ENCODE measurements at regions not wholly inside any gene's neighbourhood (a gene's known extent, or its start where the extent isn't known, plus 50 kb on each side); places are given as distances from the start of the nearest gene placed in this dataset.

GRCh38 chr1:214837376-214837775, 234.4 kb downstream of the CENPF start:
- no peaks in the 10 kb centered on the region for H3K36me3 ChIP-seq (replicated peaks in 1 of 2; ENCODE audit: control insufficient read depth in 1 of 2, insufficient read depth in 2 of 2, low read length in 2 of 2)
- H3K4me3 ChIP-seq (replicated peaks in 1 of 3; ENCODE audit: insufficient read depth in 1 of 3, low read depth in 2 of 3, low read length in 3 of 3): no peak overlapping the region
- ATAC-seq: no peak
- WGBS (ENCODE audit: low lambda C conversion rate): 4% methylated on average over 2 of the region's 2 CpGs
- peaks cover 0 to 2% of the 10 kb centered on the region in 2 experiments; a peak in 1 of 5 replicates for H3K27me3 ChIP-seq (ENCODE audit: control insufficient read depth in 1 of 2, insufficient read depth in 2 of 2, low read length in 2 of 2)
- H2AFZ ChIP-seq (ENCODE audit: low read length): no peak overlapping the region
- FAIRE-seq: no peak
- intact Hi-C loops (cut with micrococcal nuclease; ENCODE audit: unreplicated experiment): loop anchor here (10.0 kb wide), 1 partner anchor 163 kb away; no protein-coding TSS in a partner anchor
- in situ Hi-C loops (cut with HindIII; ENCODE audit: extremely low pct_ligation_motif_present, low pct_unique_long_range_greater_than_20kb): loop anchor here (10.0 kb wide), 1 partner anchor 163 kb away; no protein-coding TSS in a partner anchor
- no peaks in the 10 kb centered on the region for H4K20me1 ChIP-seq (ENCODE audit: insufficient read depth, low read length)
- BruUV-seq (replicated peaks): no TSS peak
- CTCF ChIA-PET (ENCODE audit: low intra/inter-chr PET ratio, low total read pairs): no interaction called here
- H3K27ac ChIP-seq (ENCODE audit: extremely low read length, insufficient read depth, low read length): no peak overlapping the region
- POLR2A ChIA-PET: no interaction called here
- TF ChIP-seq SIN3A (IDR thresholded peaks at IDR 0.05; ENCODE audit: borderline replicate concordance, low read depth, low read length): no peak
- no peak for TF ChIP-seq MLX (CRISPR knock-in tag; IDR thresholded peaks at IDR 0.05)
- no peak for TF ChIP-seq HMG20A (CRISPR knock-in tag; IDR thresholded peaks at IDR 0.05; ENCODE audit: borderline replicate concordance)
- no peak for TF ChIP-seq HOXA7 (CRISPR knock-in tag; IDR thresholded peaks at IDR 0.05)
- no peak for TF ChIP-seq ZNF776 (CRISPR knock-in tag; IDR thresholded peaks at IDR 0.05)
- TF ChIP-seq KAT7 (CRISPR knock-in tag; IDR thresholded peaks at IDR 0.05; ENCODE audit: borderline replicate concordance): no peak
- TF ChIP-seq KDM3A (CRISPR knock-in tag; IDR thresholded peaks at IDR 0.05; ENCODE audit: low read depth): no peak
- no peak for TF ChIP-seq ETV6 (CRISPR knock-in tag; conservative IDR thresholded peaks at IDR 0.05)
- TF ChIP-seq FOXA3 (CRISPR knock-in tag; IDR thresholded peaks at IDR 0.05): no peak
- no peak for TF ChIP-seq KLF13 (CRISPR knock-in tag; IDR thresholded peaks at IDR 0.05)
- no peak for TF ChIP-seq ZNF264 (CRISPR knock-in tag; IDR thresholded peaks at IDR 0.05)
- TF ChIP-seq, protein P1, sequence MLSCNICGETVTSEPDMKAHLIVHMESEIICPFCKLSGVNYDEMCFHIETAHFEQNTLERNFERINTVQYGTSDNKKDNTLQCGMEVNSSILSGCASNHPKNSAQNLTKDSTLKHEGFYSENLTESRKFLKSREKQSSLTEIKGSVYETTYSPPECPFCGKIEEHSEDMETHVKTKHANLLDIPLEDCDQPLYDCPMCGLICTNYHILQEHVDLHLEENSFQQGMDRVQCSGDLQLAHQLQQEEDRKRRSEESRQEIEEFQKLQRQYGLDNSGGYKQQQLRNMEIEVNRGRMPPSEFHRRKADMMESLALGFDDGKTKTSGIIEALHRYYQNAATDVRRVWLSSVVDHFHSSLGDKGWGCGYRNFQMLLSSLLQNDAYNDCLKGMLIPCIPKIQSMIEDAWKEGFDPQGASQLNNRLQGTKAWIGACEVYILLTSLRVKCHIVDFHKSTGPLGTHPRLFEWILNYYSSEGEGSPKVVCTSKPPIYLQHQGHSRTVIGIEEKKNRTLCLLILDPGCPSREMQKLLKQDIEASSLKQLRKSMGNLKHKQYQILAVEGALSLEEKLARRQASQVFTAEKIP (CRISPR knock-in tag; IDR thresholded peaks at IDR 0.05; ENCODE audit: borderline replicate concordance): no peak
- TF ChIP-seq GTF2F1 (IDR thresholded peaks at IDR 0.05; ENCODE audit: low read length): no peak
- no peak for TF ChIP-seq ZNF775 (CRISPR knock-in tag; IDR thresholded peaks at IDR 0.05; ENCODE audit: borderline replicate concordance)
- peaks cover 14% of the 10 kb centered on the region for H3K4me1 ChIP-seq (ENCODE audit: insufficient read depth, low read length)
- no peak overlapping the region for H3K4me2 ChIP-seq (ENCODE audit: low read depth, low read length)
- no peak for DNase-seq (ENCODE audit: low spot score)
- no peak overlapping the region for H3K9ac ChIP-seq (ENCODE audit: insufficient read depth, low read depth, low read length)
- no peaks in the 10 kb centered on the region for H3K9me3 ChIP-seq (ENCODE audit: low read length)
- no peaks in the 10 kb centered on the region for H3K79me2 ChIP-seq (ENCODE audit: insufficient read depth, low read length)

Measured in HepG2 (cell line).